Keratinocyte (primary cell): ENCODE measurements at regions not wholly inside any gene's neighbourhood (a gene's known extent, or its start where the extent isn't known, plus 50 kb on each side); places are given as distances from the start of the nearest gene placed in this dataset.

ENCODE experiments used
- EZH2 ChIP-seq: IDR thresholded peaks from one replicate; pipeline ENCODE4 v1.6.1; 2012; ENCODE audit warnings: inconsistent platforms, mild to moderate bottlenecking, low read length, moderate library complexity
- TF ChIP-seq, protein P1 (sequence below), 3 experiments: IDR thresholded peaks in 1 of 3; conservative IDR thresholded peaks in 1 of 3; optimal IDR thresholded peaks in 1 of 3; 2 replicates in 2 of 3; 3 replicates in 1 of 3; pipeline versions ENCODE3 to v1.5.1; 2011; ENCODE audit warnings: low read length in 3 of 3, mild to moderate bottlenecking in 3 of 3, moderate library complexity in 2 of 3, control low read depth in 1 of 3, inconsistent platforms in 1 of 3; ENCODE audit not compliant: insufficient read depth in 2 of 3; ENCODE audit errors: extremely low read depth in 1 of 3

DNA sequence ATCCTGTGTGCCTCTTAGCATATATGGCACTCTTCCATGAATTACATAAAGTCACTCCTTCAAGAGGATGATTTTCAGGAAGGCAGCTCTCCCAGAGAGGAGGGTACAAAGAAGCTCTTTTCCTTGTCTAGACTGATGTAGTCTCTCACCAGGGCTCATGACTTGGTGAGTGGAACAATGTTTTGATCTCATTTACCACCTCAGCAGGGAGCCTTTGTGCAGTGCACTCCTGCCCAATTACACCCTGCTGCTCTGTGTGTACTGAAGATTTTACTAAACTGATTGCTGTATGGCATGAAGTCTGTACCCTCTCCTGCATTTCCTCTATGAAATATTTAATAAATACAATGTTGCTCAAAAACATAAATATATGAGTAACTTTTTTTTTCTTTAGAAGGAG, 598.3 kb upstream of the HS3ST5 start:
- TF ChIP-seq, protein P1, sequence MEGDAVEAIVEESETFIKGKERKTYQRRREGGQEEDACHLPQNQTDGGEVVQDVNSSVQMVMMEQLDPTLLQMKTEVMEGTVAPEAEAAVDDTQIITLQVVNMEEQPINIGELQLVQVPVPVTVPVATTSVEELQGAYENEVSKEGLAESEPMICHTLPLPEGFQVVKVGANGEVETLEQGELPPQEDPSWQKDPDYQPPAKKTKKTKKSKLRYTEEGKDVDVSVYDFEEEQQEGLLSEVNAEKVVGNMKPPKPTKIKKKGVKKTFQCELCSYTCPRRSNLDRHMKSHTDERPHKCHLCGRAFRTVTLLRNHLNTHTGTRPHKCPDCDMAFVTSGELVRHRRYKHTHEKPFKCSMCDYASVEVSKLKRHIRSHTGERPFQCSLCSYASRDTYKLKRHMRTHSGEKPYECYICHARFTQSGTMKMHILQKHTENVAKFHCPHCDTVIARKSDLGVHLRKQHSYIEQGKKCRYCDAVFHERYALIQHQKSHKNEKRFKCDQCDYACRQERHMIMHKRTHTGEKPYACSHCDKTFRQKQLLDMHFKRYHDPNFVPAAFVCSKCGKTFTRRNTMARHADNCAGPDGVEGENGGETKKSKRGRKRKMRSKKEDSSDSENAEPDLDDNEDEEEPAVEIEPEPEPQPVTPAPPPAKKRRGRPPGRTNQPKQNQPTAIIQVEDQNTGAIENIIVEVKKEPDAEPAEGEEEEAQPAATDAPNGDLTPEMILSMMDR (optimal IDR thresholded peaks at IDR 0.05 in 1 of 3, IDR thresholded peaks at IDR 0.05 in 1 of 3, conservative IDR thresholded peaks at IDR 0.05 in 1 of 3; ENCODE audit: extremely low read depth in 1 of 3, insufficient read depth in 2 of 3, low read length in 3 of 3): no peak
- no peak for TF ChIP-seq EZH2
